ENCODE measurements at regions not wholly inside any gene's neighbourhood (a gene's known extent, or its start where the extent isn't known, plus 50 kb on each side); places are given as distances from the start of the nearest gene placed in this dataset.
A peak's percentile ranks its signal among the peaks of the same experiment; 100 is the strongest.

DNA sequence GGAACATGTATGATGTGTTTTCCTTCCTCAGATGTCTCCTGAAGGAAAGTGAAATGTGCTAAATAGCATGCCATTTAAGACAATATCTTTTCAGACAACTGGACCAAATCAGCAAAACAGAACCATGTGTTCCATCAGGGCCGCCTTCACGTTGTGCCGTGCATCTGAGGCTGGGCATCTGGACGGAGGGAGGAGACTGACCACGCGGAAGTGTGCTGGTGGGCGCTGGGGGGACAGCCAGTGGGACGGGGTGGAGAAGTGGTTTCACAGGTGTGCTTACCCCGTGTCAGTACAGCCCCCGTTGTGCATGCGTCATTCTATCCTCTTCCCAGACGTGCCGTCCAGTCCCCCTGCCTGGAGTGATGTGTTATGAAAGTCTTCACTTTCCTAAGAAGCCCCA, 342.1 kb upstream of the FAT1 start:
- Histone ChIP-seq H3K79me2 (ENCODE audit: insufficient read depth, low read length) (no peaks in the 10 kb centered on the region), H3K4me1 (ENCODE audit: insufficient read depth, low read length) (no peaks in the 10 kb centered on the region), H3K9me3 (ENCODE audit: low read length) (no peaks in the 10 kb centered on the region), H3K4me3 (replicated peaks in 1 of 3; ENCODE audit: insufficient read depth in 1 of 3, low read depth in 2 of 3, low read length in 3 of 3) (no peak overlapping the region), H2AFZ (ENCODE audit: low read length) (no peak overlapping the region), H3K4me2 (ENCODE audit: low read depth, low read length) (no peak overlapping the region), H3K27me3 (ENCODE audit: control insufficient read depth in 1 of 2, insufficient read depth in 2 of 2, low read length in 2 of 2) (peaks cover 3 to 25% of the 10 kb centered on the region in 2 experiments; a peak in 3 of 5 replicates), H4K20me1 (ENCODE audit: insufficient read depth, low read length) (no peaks in the 10 kb centered on the region), H3K9ac (ENCODE audit: insufficient read depth, low read depth, low read length) (no peak overlapping the region), H3K27ac (ENCODE audit: extremely low read length, insufficient read depth, low read length) (no peak overlapping the region), H3K36me3 (replicated peaks in 1 of 2; ENCODE audit: control insufficient read depth in 1 of 2, insufficient read depth in 2 of 2, low read length in 2 of 2) (no peaks in the 10 kb centered on the region)
- TF ChIP-seq SNAPC5 (CRISPR knock-in tag; IDR thresholded peaks at IDR 0.05; ENCODE audit: borderline replicate concordance): no peak
- no peak for DNase-seq (ENCODE audit: low spot score)
- in situ Hi-C loops (cut with HindIII; ENCODE audit: extremely low pct_ligation_motif_present, low pct_unique_long_range_greater_than_20kb) (no loop called here), intact Hi-C loops (cut with micrococcal nuclease; ENCODE audit: unreplicated experiment) (no loop called here)
- ChIA-PET POLR2A (no interaction called here), CTCF (ENCODE audit: low intra/inter-chr PET ratio, low total read pairs) (no interaction called here)
- WGBS (ENCODE audit: low lambda C conversion rate): 17% methylated on average over 3 of the region's 13 CpGs
- BruUV-seq (replicated peaks): no TSS peak
- no peak for FAIRE-seq
- no peak for ATAC-seq

DNA sequence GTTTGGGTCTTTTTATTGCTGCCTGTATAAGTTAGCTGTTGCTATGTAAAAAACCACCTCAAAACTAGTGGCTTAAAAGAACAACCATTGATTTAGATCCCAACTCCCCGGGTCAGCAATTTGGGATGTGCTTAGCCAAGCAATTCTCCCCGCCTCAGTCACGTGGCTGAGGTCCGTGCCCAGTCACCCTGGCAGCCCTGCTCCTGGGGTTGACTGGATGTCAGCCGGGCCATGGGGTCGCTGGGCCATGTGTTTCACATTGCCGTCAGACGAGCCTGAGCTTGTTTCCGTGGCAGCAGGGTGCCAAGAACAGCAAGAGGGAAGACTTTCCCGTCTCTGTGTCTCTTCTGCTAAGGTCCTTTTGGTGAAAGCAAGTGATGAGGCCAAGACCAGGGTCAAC, 345.7 kb upstream of the FAT1 start:
- TF ChIP-seq ZNF569 (CRISPR knock-in tag; IDR thresholded peaks at IDR 0.05; ENCODE audit: borderline replicate concordance): no peak
- TF ChIP-seq BRCA1 (CRISPR knock-in tag; IDR thresholded peaks at IDR 0.05): no peak
- TF ChIP-seq ZSCAN21 (CRISPR knock-in tag; IDR thresholded peaks at IDR 0.05; ENCODE audit: borderline replicate concordance): no peak
- no peak for TF ChIP-seq ZBTB2 (CRISPR knock-in tag; IDR thresholded peaks at IDR 0.05; ENCODE audit: low read depth)
- peak in 1 of 2 experiments; percentile 52; a peak in 2 of 4 replicates for TF ChIP-seq MAFK (conservative IDR thresholded peaks at IDR 0.05 in 1 of 2, IDR thresholded peaks at IDR 0.05 in 1 of 2; ENCODE audit: low read length in 2 of 2)
- no peak for TF ChIP-seq ZBTB39 (CRISPR knock-in tag; IDR thresholded peaks at IDR 0.05)
- peak; percentile 8; the same call in 1 of the 2 replicates for TF ChIP-seq MAFF (IDR thresholded peaks at IDR 0.05; ENCODE audit: low read depth, low read length)
- no peak for TF ChIP-seq MATR3 (CRISPR knock-in tag; IDR thresholded peaks at IDR 0.05)
- H3K27me3 ChIP-seq (ENCODE audit: control insufficient read depth in 1 of 2, insufficient read depth in 2 of 2, low read length in 2 of 2): peaks cover 1 to 14% of the 10 kb centered on the region in 2 experiments; a peak in 2 of 5 replicates
- no peak overlapping the region for H2AFZ ChIP-seq (ENCODE audit: low read length)
- H3K4me3 ChIP-seq (replicated peaks in 1 of 3; ENCODE audit: insufficient read depth in 1 of 3, low read depth in 2 of 3, low read length in 3 of 3): no peak overlapping the region
- intact Hi-C loops (cut with micrococcal nuclease; ENCODE audit: unreplicated experiment) (no loop called here), in situ Hi-C loops (cut with HindIII; ENCODE audit: extremely low pct_ligation_motif_present, low pct_unique_long_range_greater_than_20kb) (no loop called here)
- no peaks in the 10 kb centered on the region for H3K4me1 ChIP-seq (ENCODE audit: insufficient read depth, low read length)
- POLR2A ChIA-PET: no interaction called here
- ATAC-seq (no peak), FAIRE-seq (no peak), DNase-seq (ENCODE audit: low spot score) (no peak)
- no peaks in the 10 kb centered on the region for H3K9me3 ChIP-seq (ENCODE audit: low read length)
- no peaks in the 10 kb centered on the region for H3K36me3 ChIP-seq (replicated peaks in 1 of 2; ENCODE audit: control insufficient read depth in 1 of 2, insufficient read depth in 2 of 2, low read length in 2 of 2)
- WGBS (ENCODE audit: low lambda C conversion rate): 0% methylated on average over 1 of the region's 10 CpGs
- H3K27ac ChIP-seq (ENCODE audit: extremely low read length, insufficient read depth, low read length): no peak overlapping the region
- H3K9ac ChIP-seq (ENCODE audit: insufficient read depth, low read depth, low read length): no peak overlapping the region
- H4K20me1 ChIP-seq (ENCODE audit: insufficient read depth, low read length): no peaks in the 10 kb centered on the region
- no TSS peak for BruUV-seq (replicated peaks)
- no peak overlapping the region for H3K4me2 ChIP-seq (ENCODE audit: low read depth, low read length)
- CTCF ChIA-PET (ENCODE audit: low intra/inter-chr PET ratio, low total read pairs): no interaction called here
- H3K79me2 ChIP-seq (ENCODE audit: insufficient read depth, low read length): no peaks in the 10 kb centered on the region
